ENCODE measurements at regions not wholly inside any gene's neighbourhood (a gene's known extent, or its start where the extent isn't known, plus 50 kb on each side); places are given as distances from the start of the nearest gene placed in this dataset.
A peak's percentile ranks its signal among the peaks of the same experiment; 100 is the strongest.

DNA sequence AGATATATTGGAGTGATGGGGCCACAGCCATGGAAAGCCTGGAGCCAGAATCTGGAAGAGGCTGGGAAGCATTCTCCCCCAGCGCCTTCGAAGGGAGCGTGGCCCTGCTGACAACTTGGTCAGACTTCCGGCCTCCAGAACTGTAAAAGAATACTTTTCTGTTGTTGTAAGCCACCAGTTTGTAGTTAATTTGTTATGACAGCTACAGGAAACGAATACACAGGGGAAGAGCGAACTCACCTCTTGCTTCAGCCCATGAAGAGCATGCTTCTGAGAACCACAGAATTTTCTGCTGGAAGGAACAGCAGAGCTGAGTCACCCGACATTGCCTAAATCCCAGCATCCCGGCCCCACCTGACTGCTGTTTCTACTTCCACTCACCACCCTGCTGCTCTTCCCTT lies 501.7 kb downstream of the SHQ1 start (continued):
- TF ChIP-seq ELF1 (IDR thresholded peaks at IDR 0.05): peak; percentile 72
- peak; percentile 42; the same call in 1 of the 2 replicates for TF ChIP-seq USF1 (IDR thresholded peaks at IDR 0.05; ENCODE audit: borderline replicate concordance, low read depth)
- TF ChIP-seq, protein P1, sequence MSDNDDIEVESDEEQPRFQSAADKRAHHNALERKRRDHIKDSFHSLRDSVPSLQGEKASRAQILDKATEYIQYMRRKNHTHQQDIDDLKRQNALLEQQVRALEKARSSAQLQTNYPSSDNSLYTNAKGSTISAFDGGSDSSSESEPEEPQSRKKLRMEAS (IDR thresholded peaks at IDR 0.05; ENCODE audit: low read depth): peak; percentile 93
- TF ChIP-seq EP300 (IDR thresholded peaks at IDR 0.05; ENCODE audit: borderline replicate concordance in 1 of 2, low read depth in 1 of 2, low read length in 1 of 2): peak in 1 of 2 experiments; percentile 91; a peak in 1 of 4 replicates
- no peak for TF ChIP-seq EZH2phosphoT487 (IDR thresholded peaks at IDR 0.05; ENCODE audit: borderline replicate concordance, low read depth)
- TF ChIP-seq TCF12 (IDR thresholded peaks at IDR 0.05): peak; percentile 92; the same call in 1 of the 2 replicates
- 0 out of 2 replicates have a peak, but pooled peaks have one; percentile 48 for TF ChIP-seq MEF2A (IDR thresholded peaks at IDR 0.05; ENCODE audit: borderline replicate concordance, low read depth)
- TF ChIP-seq FOXM1 (IDR thresholded peaks at IDR 0.05; ENCODE audit: low read depth): no peak
- TF ChIP-seq TAF1 (IDR thresholded peaks at IDR 0.05; ENCODE audit: borderline replicate concordance, low read depth, low read length): no peak
- no peak for TF ChIP-seq FOXJ3 (CRISPR knock-in tag; IDR thresholded peaks at IDR 0.05)
- TF ChIP-seq RXRA (IDR thresholded peaks at IDR 0.05; ENCODE audit: borderline replicate concordance, low read depth): peak; percentile 64; the same call in 1 of the 2 replicates
- TF ChIP-seq FOSL2 (IDR thresholded peaks at IDR 0.05; ENCODE audit: borderline replicate concordance, low read depth): peak; percentile 81; the same call in 1 of the 2 replicates
- TF ChIP-seq YY1 (IDR thresholded peaks at IDR 0.05; ENCODE audit: low read depth): no peak
- TF ChIP-seq, protein P2, sequence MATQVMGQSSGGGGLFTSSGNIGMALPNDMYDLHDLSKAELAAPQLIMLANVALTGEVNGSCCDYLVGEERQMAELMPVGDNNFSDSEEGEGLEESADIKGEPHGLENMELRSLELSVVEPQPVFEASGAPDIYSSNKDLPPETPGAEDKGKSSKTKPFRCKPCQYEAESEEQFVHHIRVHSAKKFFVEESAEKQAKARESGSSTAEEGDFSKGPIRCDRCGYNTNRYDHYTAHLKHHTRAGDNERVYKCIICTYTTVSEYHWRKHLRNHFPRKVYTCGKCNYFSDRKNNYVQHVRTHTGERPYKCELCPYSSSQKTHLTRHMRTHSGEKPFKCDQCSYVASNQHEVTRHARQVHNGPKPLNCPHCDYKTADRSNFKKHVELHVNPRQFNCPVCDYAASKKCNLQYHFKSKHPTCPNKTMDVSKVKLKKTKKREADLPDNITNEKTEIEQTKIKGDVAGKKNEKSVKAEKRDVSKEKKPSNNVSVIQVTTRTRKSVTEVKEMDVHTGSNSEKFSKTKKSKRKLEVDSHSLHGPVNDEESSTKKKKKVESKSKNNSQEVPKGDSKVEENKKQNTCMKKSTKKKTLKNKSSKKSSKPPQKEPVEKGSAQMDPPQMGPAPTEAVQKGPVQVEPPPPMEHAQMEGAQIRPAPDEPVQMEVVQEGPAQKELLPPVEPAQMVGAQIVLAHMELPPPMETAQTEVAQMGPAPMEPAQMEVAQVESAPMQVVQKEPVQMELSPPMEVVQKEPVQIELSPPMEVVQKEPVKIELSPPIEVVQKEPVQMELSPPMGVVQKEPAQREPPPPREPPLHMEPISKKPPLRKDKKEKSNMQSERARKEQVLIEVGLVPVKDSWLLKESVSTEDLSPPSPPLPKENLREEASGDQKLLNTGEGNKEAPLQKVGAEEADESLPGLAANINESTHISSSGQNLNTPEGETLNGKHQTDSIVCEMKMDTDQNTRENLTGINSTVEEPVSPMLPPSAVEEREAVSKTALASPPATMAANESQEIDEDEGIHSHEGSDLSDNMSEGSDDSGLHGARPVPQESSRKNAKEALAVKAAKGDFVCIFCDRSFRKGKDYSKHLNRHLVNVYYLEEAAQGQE (IDR thresholded peaks at IDR 0.05; ENCODE audit: low read depth, low read length): peak; percentile 4; the same call in 1 of the 2 replicates
- TF ChIP-seq RFX5 (IDR thresholded peaks at IDR 0.05; ENCODE audit: low read length): no peak
- TF ChIP-seq MXI1 (IDR thresholded peaks at IDR 0.05; ENCODE audit: low read depth, low read length): no peak

GRCh38 chr3:72345980-72346379 lies 502.3 kb downstream of the SHQ1 start:
- TF ChIP-seq SIN3A (IDR thresholded peaks at IDR 0.05; ENCODE audit: borderline replicate concordance, low read depth, low read length) (no peak), CHD2 (IDR thresholded peaks at IDR 0.05; ENCODE audit: low read length, partially characterized antibody) (no peak), MEF2A (IDR thresholded peaks at IDR 0.05; ENCODE audit: borderline replicate concordance, low read depth) (no peak), EZH2phosphoT487 (IDR thresholded peaks at IDR 0.05; ENCODE audit: borderline replicate concordance, low read depth) (no peak), POLR2AphosphoS5 (IDR thresholded peaks at IDR 0.05; ENCODE audit: low read depth, low read length) (no peak), RXRA (IDR thresholded peaks at IDR 0.05; ENCODE audit: borderline replicate concordance, low read depth) (no peak), YY1 (IDR thresholded peaks at IDR 0.05; ENCODE audit: low read depth) (no peak), RCOR1 (IDR thresholded peaks at IDR 0.05; ENCODE audit: low read length) (no peak)
- TF ChIP-seq, protein P3, sequence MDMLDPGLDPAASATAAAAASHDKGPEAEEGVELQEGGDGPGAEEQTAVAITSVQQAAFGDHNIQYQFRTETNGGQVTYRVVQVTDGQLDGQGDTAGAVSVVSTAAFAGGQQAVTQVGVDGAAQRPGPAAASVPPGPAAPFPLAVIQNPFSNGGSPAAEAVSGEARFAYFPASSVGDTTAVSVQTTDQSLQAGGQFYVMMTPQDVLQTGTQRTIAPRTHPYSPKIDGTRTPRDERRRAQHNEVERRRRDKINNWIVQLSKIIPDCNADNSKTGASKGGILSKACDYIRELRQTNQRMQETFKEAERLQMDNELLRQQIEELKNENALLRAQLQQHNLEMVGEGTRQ (IDR thresholded peaks at IDR 0.05; ENCODE audit: borderline replicate concordance, low read depth, low read length): no peak
- no peaks in the 10 kb centered on the region for H3K9me2 ChIP-seq
- H3F3A ChIP-seq (replicated peaks; ENCODE audit: insufficient read depth): peaks cover 28% of the 10 kb centered on the region
- no peaks in the 10 kb centered on the region for H3K9me3 ChIP-seq
- H3K4me3 ChIP-seq (ENCODE audit: low read depth in 2 of 2, low read length in 1 of 2): no peak overlapping the region
- H3K27me3 ChIP-seq (ENCODE audit: insufficient read depth): peaks cover 2% of the 10 kb centered on the region; the same call in 1 of the 2 replicates
- H3K27ac ChIP-seq (ENCODE audit: low read depth in 2 of 2, low read length in 1 of 2): peak overlapping the region; percentile 43 to 68; a peak in 3 of 4 replicates
- no peak overlapping the region for H3K9ac ChIP-seq
- H2AFZ ChIP-seq (ENCODE audit: low read depth): no peak overlapping the region
- peaks cover 18% of the 10 kb centered on the region; the same call in 1 of the 2 replicates for H4K20me1 ChIP-seq (ENCODE audit: insufficient read depth)
- H3K4me2 ChIP-seq: 0 out of 2 replicates have a peak overlapping the region, but pooled peaks have one; percentile 10
- POLR2A ChIA-PET: no interaction called here
- WGBS (ENCODE audit: low lambda C conversion rate): 83% methylated on average over 7 of the region's 7 CpGs
- no peaks in the 10 kb centered on the region for H3K79me2 ChIP-seq (ENCODE audit: insufficient read depth)
- no peaks in the 10 kb centered on the region for H3K36me3 ChIP-seq (replicated peaks in 1 of 2; ENCODE audit: control insufficient read depth in 1 of 2, insufficient read depth in 2 of 2, low read length in 1 of 2)
- no peak for DNase-seq
- CTCF ChIA-PET: no interaction called here
- H3K4me1 ChIP-seq (ENCODE audit: control insufficient read depth in 1 of 2, insufficient read depth in 2 of 2, low read depth in 1 of 2, low read length in 1 of 2): peaks cover 2 to 17% of the 10 kb centered on the region in 2 experiments; a peak in 3 of 4 replicates
